HG03045 (cell line): ENCODE measurements at regions not wholly inside any gene's neighbourhood (a gene's known extent, or its start where the extent isn't known, plus 50 kb on each side); places are given as distances from the start of the nearest gene placed in this dataset.
A peak's percentile ranks its signal among the peaks of the same experiment; 100 is the strongest.

Experiments
- ATAC-seq: cut with Tn5 transposase; IDR thresholded peaks from one replicate; pipeline ENCODE4 v1.9.1; 2021; ENCODE audit warnings: mild to moderate bottlenecking, moderate library complexity; ENCODE audit not compliant: unreplicated experiment

DNA sequence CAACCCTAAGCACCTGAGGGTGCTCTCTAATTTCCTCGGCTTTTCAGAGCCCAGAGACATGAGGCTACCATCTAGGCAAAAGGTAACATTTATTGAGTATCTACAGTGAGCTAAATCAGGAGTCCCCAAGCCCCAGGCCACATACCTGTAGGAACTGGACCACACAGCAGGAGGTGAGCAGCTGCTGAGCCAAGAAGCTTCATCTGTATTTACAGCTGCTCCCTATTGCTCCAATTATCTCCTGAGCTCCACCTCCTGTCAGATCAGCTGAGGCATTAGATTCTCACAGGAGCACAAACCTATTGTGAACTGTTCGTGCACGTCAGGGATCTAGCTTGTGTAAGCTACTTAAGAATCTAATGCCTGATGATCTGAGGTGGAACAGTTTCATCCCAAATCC is 70.2 kb downstream of the RND3 start:
- ATAC-seq: no peak

DNA sequence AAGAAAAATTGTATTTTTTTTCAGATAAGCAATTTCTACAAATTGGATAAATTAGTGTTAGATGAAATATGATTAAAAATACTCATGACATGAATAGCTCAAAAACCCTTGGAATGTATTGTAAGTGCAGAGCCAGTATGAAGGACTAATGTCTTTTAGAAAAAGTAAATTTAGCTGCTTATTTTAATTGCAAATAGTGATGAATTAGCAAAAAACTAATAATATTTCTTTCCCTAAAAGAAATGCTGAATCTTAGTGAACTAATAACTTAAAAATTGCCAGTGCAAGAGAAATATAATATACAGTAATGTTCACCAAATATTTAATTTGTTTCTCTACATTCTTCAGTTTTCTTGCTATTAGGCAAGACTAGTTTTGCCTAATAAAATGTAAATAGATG is 72.4 kb downstream of the RND3 start:
- ATAC-seq: no peak

GRCh38 chr2:150413910-150414309 is 73.6 kb downstream of the RND3 start:
- no peak for ATAC-seq

DNA sequence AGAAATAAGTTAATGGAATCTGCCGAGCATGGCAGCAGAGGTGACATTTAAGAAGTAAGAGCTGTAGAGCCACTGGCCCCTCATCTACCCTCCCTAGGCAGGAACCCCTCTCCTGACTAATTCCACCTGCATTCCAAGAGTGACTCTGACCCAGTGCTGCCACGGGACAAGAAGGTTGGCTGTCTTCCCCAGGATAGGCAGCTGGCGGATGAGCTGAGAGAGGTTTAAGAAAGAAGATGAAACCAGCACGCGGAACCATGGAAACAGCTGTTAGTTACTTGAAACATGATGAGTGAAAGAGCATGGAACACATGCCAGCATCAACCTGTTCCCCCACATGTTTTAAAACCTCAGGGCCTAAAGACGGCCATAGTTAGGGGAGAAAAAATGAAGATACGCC is 74.1 kb downstream of the RND3 start:
- no peak for ATAC-seq

- no peak for ATAC-seq
Measured at GRCh38 chr2:150410809-150411208, 76.7 kb downstream of the RND3 start.

- no peak for ATAC-seq
Measured at GRCh38 chr2:150409196-150409595, 78.3 kb downstream of the RND3 start.

DNA sequence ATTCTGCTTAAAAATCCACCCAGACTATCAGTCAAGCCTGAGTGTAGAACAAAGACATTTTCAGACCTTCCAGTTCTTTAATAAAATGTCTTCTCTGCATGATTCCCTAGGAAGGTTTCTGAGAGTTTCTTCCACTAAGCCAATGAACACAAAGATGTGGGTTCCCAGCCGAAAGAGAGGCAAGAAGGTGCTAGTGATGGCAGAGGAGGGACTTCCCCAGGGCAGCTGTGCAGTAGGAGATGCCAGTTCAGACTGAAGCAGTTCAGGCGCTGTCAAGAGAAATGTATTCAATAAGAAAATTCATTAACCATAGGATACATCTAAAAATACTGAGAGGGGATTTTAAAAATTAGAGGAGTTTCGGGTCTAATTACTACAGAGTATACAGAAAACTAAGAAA is 83.3 kb downstream of the RND3 start:
- ATAC-seq: no peak

- ATAC-seq: peak; percentile 57
Measured at GRCh38 chr2:150403457-150403856, 84.0 kb downstream of the RND3 start.

DNA sequence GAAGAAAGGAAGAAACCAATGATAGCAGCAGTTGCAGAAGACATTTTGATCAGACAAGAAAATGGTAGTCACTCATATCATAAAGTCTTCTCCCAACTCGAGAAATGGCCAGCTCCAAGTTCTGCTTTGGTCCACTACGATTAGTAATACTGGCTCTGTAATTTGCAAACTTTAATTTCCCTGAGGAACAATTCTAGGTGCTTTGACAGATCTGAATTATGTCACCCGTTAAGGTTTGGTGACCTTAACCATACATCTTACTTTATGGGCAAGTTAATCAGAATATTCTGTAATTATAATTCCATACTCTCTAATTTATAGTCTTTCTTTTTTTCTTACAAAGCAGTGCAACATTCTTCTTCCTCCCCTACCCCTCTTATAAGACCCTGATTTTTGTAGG is 84.5 kb downstream of the RND3 start:
- ATAC-seq: no peak

- no peak for ATAC-seq
Measured at GRCh38 chr2:150400849-150401248, 86.6 kb downstream of the RND3 start.

GRCh38 chr2:150392614-150393013 is 94.9 kb downstream of the RND3 start:
- ATAC-seq: no peak

DNA sequence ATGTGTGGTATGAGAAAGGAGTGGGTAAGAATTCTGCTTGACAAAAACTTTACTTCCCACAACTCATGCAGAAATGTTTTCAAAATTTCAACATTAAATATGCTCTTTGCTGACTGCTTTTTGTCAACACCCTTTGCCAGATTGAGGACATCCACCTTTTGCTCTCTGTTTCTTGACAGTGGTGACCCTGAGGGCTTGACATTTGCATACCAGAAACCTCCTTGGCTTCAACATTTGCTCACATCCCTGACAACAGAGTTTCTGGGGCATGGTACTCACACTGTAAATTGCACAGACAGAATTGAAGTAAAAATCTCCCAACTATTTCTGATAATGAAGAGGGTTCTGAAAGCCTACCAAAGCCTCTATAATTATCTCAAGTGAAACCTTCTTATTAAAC is 95.7 kb downstream of the RND3 start:
- ATAC-seq: no peak

DNA sequence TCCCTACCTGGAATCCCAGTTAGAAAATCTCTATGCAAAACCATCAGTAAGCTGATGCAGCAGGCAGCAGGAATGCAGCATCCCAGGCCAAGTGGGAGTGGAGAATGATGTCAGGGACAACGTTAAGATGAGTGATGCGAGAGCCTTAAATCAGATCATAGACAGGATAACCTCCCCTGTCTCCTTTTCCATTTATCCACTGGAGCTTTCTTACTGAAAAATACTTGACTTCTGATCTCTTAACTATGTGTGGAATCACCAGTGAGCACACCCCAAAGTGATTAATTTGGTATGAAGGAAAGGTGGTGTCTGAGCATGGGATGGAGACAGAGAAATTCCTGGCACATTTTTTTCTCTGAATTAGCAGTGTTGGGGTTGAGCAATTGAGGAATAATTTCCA is 98.0 kb downstream of the RND3 start:
- ATAC-seq: no peak

GRCh38 chr2:150388289-150388625 is 99.2 kb downstream of the RND3 start:
- no peak for ATAC-seq

- ATAC-seq: no peak
Measured at GRCh38 chr2:150387586-150388288, 99.7 kb downstream of the RND3 start.

GRCh38 chr2:150385211-150385610 is 102.3 kb downstream of the RND3 start:
- no peak for ATAC-seq

DNA sequence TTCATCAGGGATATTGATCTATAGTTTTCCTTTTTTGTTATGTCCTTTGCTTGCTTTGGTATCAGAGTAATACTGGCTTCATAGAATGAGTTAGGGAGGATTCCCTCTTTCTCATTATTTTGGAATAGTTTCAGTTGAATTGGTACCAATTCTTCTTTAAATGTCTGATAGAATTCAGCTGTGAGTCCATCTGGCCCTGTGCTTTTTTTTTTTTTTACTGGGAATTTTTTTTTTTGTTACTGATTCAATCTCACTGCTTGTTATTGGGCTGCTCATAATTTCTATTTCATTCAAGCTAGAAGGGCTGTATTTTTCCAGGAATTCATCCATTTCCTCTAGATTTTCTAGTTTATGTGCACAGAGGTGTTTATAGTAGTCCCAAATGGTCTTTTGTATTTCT is 103.9 kb downstream of the RND3 start:
- ATAC-seq: no peak

DNA sequence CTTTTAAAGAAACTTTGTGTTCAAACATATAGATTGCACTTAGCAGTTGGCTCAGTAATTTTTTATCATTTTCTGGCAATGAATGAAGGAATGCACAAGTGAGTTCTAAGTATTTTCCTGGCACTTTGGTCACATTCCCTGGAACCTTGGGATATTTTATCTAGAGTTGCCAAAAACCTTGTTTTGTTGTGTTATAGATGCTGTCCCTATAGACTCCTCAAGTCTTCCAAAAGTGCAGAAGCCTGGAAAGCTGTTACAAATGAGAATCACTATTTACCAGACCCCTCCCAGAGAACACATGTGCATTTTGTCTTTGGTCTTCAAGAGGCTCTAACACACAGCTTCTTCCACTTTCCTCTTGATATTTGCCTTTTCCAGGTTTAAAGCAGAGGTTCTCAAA is 108.3 kb downstream of the RND3 start:
- ATAC-seq: no peak

DNA sequence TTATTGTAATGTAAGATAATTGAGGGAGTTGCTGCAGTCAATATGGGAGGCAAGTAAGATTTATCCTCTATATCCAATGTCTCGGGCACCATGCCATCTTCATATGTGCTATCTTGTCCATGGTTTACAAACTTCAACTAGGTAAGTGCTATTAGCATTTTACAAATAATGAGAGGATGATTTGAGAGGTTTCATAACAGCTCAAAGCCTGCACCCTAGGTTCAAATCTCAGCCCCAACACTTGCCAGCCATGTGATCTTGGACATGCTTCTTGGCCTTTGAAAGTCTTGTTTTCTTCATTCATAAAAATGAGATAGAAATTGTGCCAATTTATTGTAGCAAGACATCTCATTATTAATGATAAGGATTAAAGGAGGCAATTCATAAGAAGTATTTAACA is 108.8 kb downstream of the RND3 start:
- no peak for ATAC-seq

- no peak for ATAC-seq
Measured at GRCh38 chr2:150376553-150377335, 110.7 kb downstream of the RND3 start.

GRCh38 chr2:150375333-150375732 is 112.1 kb downstream of the RND3 start:
- no peak for ATAC-seq

DNA sequence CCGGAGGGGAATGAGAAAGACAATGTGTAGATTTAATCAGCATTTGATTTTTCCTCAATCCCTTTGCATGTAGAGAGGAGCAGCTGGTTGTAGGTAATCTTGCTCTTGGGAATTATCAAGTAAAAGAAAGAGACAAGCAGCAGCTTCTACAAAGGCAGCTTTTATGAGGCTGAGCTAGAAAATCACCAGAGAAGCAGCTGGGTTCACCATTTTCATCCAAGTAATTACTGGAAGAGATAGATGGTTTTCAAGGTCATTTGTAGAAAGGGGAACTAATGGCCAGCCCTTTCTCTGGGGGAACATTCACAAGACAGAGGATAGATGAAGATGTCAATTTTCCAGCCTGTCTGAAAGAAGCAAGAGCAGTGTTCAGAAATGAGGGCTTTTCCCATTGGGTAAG is 113.0 kb downstream of the RND3 start:
- no peak for ATAC-seq

- ATAC-seq: no peak
Measured at GRCh38 chr2:150373374-150373773, 114.1 kb downstream of the RND3 start.
